SIG-M5 treated with dmso at 0.1 percent for 504 hours (cell line): ENCODE measurements at regions not wholly inside any gene's neighbourhood (a gene's known extent, or its start where the extent isn't known, plus 50 kb on each side); places are given as distances from the start of the nearest gene placed in this dataset.

ENCODE experiments used
- DNase-seq: peaks from one replicate; lab custom pipeline; 2025; ENCODE audit not compliant: unreplicated experiment; lab: John Stamatoyannopoulos, UW

- no peak for DNase-seq
Observed at GRCh38 chr4:27181693-27182092, 321.1 kb downstream of the STIM2 start.

- no peak for DNase-seq
Observed at GRCh38 chr4:27182211-27182610, 321.6 kb downstream of the STIM2 start.

GRCh38 chr4:27184508-27185155 is 324.0 kb downstream of the STIM2 start:
- no peak for DNase-seq

- DNase-seq: no peak
Observed at GRCh38 chr4:27186710-27187109, 326.1 kb downstream of the STIM2 start.

- no peak for DNase-seq
Observed at GRCh38 chr4:27187786-27188185, 327.1 kb downstream of the STIM2 start.

- DNase-seq: no peak
Observed at GRCh38 chr4:27189683-27190082, 329.0 kb downstream of the STIM2 start.

GRCh38 chr4:27191592-27191991 is 331.0 kb downstream of the STIM2 start:
- no peak for DNase-seq

- DNase-seq: no peak
Observed at GRCh38 chr4:27194599-27195176, 334.0 kb downstream of the STIM2 start.

GRCh38 chr4:27198246-27198645 is 337.6 kb downstream of the STIM2 start:
- no peak for DNase-seq

- no peak for DNase-seq
Observed at GRCh38 chr4:27198971-27199370, 338.3 kb downstream of the STIM2 start.

GRCh38 chr4:27206009-27206408 is 345.4 kb downstream of the STIM2 start:
- no peak for DNase-seq

- no peak for DNase-seq
Observed at GRCh38 chr4:27210956-27211355, 350.3 kb downstream of the STIM2 start.

- DNase-seq: no peak
Observed at GRCh38 chr4:27214010-27214409, 353.4 kb downstream of the STIM2 start.

- DNase-seq: no peak
Observed at GRCh38 chr4:27215220-27215826, 354.7 kb downstream of the STIM2 start.

GRCh38 chr4:27217261-27217769 is 356.7 kb downstream of the STIM2 start:
- no peak for DNase-seq

GRCh38 chr4:27218013-27218412 is 357.4 kb downstream of the STIM2 start:
- no peak for DNase-seq

- no peak for DNase-seq
Observed at GRCh38 chr4:27223326-27223725, 362.7 kb downstream of the STIM2 start.

- DNase-seq: no peak
Observed at GRCh38 chr4:27233531-27233930, 372.9 kb downstream of the STIM2 start.

GRCh38 chr4:27234306-27234899 is 373.8 kb downstream of the STIM2 start:
- DNase-seq: no peak

- no peak for DNase-seq
Observed at GRCh38 chr4:27239641-27240040, 379.0 kb downstream of the STIM2 start.

- DNase-seq: no peak
Observed at GRCh38 chr4:27242217-27242616, 381.6 kb downstream of the STIM2 start.

GRCh38 chr4:27245216-27245615 is 384.6 kb downstream of the STIM2 start:
- no peak for DNase-seq
